ENCODE measurements at regions not wholly inside any gene's neighbourhood (a gene's known extent, or its start where the extent isn't known, plus 50 kb on each side); places are given as distances from the start of the nearest gene placed in this dataset.

GRCh38 chr2:160974803-160975202 lies 185.4 kb upstream of the TANK start:
- 29 to 100% (median 70%) methylated on average over 1 to 4 of the region's 4 CpGs for WGBS, 10 experiments
- in situ Hi-C loops (cut with MboI; ENCODE audit: low pct_unique_long_range_greater_than_20kb in 2 of 9, low sequenced_read_pairs in 9 of 9, unreplicated experiment in 9 of 9): loop anchor here in 2 of 9 experiments (25.0 kb wide), 3 partner anchors 488 to 888 kb away; partner anchors contain the start of gene RBMS1 (in 1 of the 2)
- ATAC-seq (replicated peaks in 6 of 8): no peak

GRCh38 chr2:160976797-160977196 lies 183.4 kb upstream of the TANK start:
- no peaks in the 10 kb centered on the region for H3K4me1 ChIP-seq (replicated peaks in 1 of 2)
- in situ Hi-C loops (cut with MboI; ENCODE audit: low pct_unique_long_range_greater_than_20kb in 2 of 9, low sequenced_read_pairs in 9 of 9, unreplicated experiment in 9 of 9): loop anchor here in 2 of 9 experiments (25.0 kb wide), 2 partner anchors 664 to 889 kb away; no protein-coding TSS in a partner anchor
- H3K4me3 ChIP-seq: no peak overlapping the region
- no peak for ATAC-seq (replicated peaks in 6 of 8)
- no peak overlapping the region for H3K27ac ChIP-seq
- 80 to 100% (median 96%) methylated on average over 1 to 2 of the region's 2 CpGs; no CpG with 5 or more reads in 2 of the 10 experiments for WGBS, 10 experiments

More at GRCh38 chr2:160974803-160975202, 185.4 kb upstream of the TANK start:
- H3K4me3 ChIP-seq: no peak overlapping the region
- H3K4me1 ChIP-seq (replicated peaks in 1 of 2): no peaks in the 10 kb centered on the region
- no peak overlapping the region for H3K27ac ChIP-seq

GRCh38 chr2:160977376-160977775 lies 182.9 kb upstream of the TANK start:
- H3K4me3 ChIP-seq: no peak overlapping the region
- in situ Hi-C loops (cut with MboI; ENCODE audit: low pct_unique_long_range_greater_than_20kb in 2 of 9, low sequenced_read_pairs in 9 of 9, unreplicated experiment in 9 of 9): loop anchor here in 2 of 9 experiments (25.0 kb wide), 2 partner anchors 665 to 890 kb away; no protein-coding TSS in a partner anchor

GRCh38 chr2:160977854-160978253 lies 182.4 kb upstream of the TANK start:
- Histone ChIP-seq H3K4me3 (no peak overlapping the region), H3K27ac (no peak overlapping the region), H3K4me1 (replicated peaks in 1 of 2) (no peaks in the 10 kb centered on the region)
- WGBS, 10 experiments: 84 to 100% (median 95%) methylated on average over 1 to 2 of the region's 2 CpGs
- in situ Hi-C loops (cut with MboI; ENCODE audit: low pct_unique_long_range_greater_than_20kb in 2 of 9, low sequenced_read_pairs in 9 of 9, unreplicated experiment in 9 of 9): loop anchor here in 2 of 9 experiments (25.0 kb wide), 2 partner anchors 666 to 891 kb away; no protein-coding TSS in a partner anchor
- no peak for ATAC-seq (replicated peaks in 6 of 8)

More at GRCh38 chr2:160977376-160977775, 182.9 kb upstream of the TANK start:
- ATAC-seq (replicated peaks in 6 of 8): no peak
- Histone ChIP-seq H3K27ac (no peak overlapping the region), H3K4me1 (replicated peaks in 1 of 2) (no peaks in the 10 kb centered on the region)
- 0 to 100% (median 50%) methylated on average over 1 to 2 of the region's 2 CpGs for WGBS, 10 experiments

- in situ Hi-C loops (cut with MboI; ENCODE audit: low pct_unique_long_range_greater_than_20kb in 2 of 9, low sequenced_read_pairs in 9 of 9, unreplicated experiment in 9 of 9): loop anchor here in 2 of 9 experiments (25.0 kb wide), 2 partner anchors 672 to 897 kb away; no protein-coding TSS in a partner anchor
- ATAC-seq (replicated peaks in 6 of 8): peak in 2 of 8 experiments; percentile 16 to 67
- Histone ChIP-seq H3K4me1 (replicated peaks in 1 of 2) (peaks cover 0 to 3% of the 10 kb centered on the region in 2 donors), H3K27ac (no peak overlapping the region), H3K4me3 (no peak overlapping the region)
- WGBS, 10 experiments: 50 to 100% (median 92%) methylated on average over 2 to 3 of the region's 3 CpGs; no CpG with 5 or more reads in 3 of the 10 experiments
Observed at GRCh38 chr2:160984426-160985077, 175.7 kb upstream of the TANK start.

GRCh38 chr2:160989778-160990177 lies 170.4 kb upstream of the TANK start:
- H3K27ac ChIP-seq: no peak overlapping the region
- no peak for ATAC-seq (replicated peaks in 6 of 8)
- in situ Hi-C loops (cut with MboI; ENCODE audit: low pct_unique_long_range_greater_than_20kb in 2 of 9, low sequenced_read_pairs in 9 of 9, unreplicated experiment in 9 of 9): loop anchor here in 2 of 9 experiments (25.0 kb wide), 2 partner anchors 677 to 902 kb away; no protein-coding TSS in a partner anchor
- H3K4me1 ChIP-seq (replicated peaks in 1 of 2): peaks cover 7 to 11% of the 10 kb centered on the region in 2 donors
- no peak overlapping the region for H3K4me3 ChIP-seq
- 29 to 100% (median 87%) methylated on average over 1 of the region's 1 CpG; no CpG with 5 or more reads in 2 of the 10 experiments for WGBS, 10 experiments

- 50 to 100% (median 79%) methylated on average over 2 to 7 of the region's 7 CpGs; no CpG with 5 or more reads in 1 of the 10 experiments for WGBS, 10 experiments
- Histone ChIP-seq H3K27ac (no peak overlapping the region), H3K4me3 (no peak overlapping the region), H3K4me1 (replicated peaks in 1 of 2) (peaks cover 7 to 11% of the 10 kb centered on the region in 2 donors)
- ATAC-seq (replicated peaks in 6 of 8): peak in 5 of 8 experiments; percentile 7 to 52 (median 10)
- in situ Hi-C loops (cut with MboI; ENCODE audit: low pct_unique_long_range_greater_than_20kb in 2 of 9, low sequenced_read_pairs in 9 of 9, unreplicated experiment in 9 of 9): loop anchor here in 2 of 9 experiments (25.0 kb wide), 2 partner anchors 681 to 906 kb away; no protein-coding TSS in a partner anchor
Observed at GRCh38 chr2:160993654-160994061, 166.6 kb upstream of the TANK start.

- 35 to 68% (median 50%) methylated on average over 5 to 16 of the region's 16 CpGs for WGBS, 10 experiments
- in situ Hi-C loops (cut with MboI; ENCODE audit: low pct_unique_long_range_greater_than_20kb in 2 of 9, low sequenced_read_pairs in 9 of 9, unreplicated experiment in 9 of 9): loop anchor here in 2 of 9 experiments (25.0 kb wide), 2 partner anchors 682 to 907 kb away; no protein-coding TSS in a partner anchor
- ATAC-seq (replicated peaks in 6 of 8): peak; percentile 91 to 100 (median 99)
- Histone ChIP-seq H3K4me1 (replicated peaks in 1 of 2) (peaks cover 7 to 11% of the 10 kb centered on the region in 2 donors), H3K27ac (no peak overlapping the region), H3K4me3 (no peak overlapping the region)
Observed at GRCh38 chr2:160994141-160995002, 165.9 kb upstream of the TANK start.

- in situ Hi-C loops (cut with MboI; ENCODE audit: low pct_unique_long_range_greater_than_20kb in 2 of 9, low sequenced_read_pairs in 9 of 9, unreplicated experiment in 9 of 9): loop anchor here in 2 of 9 experiments (25.0 kb wide), 2 partner anchors 684 to 909 kb away; no protein-coding TSS in a partner anchor
- 91 to 100% (median 100%) methylated on average over 1 of the region's 1 CpG; no CpG with 5 or more reads in 3 of the 10 experiments for WGBS, 10 experiments
- no peak overlapping the region for H3K4me3 ChIP-seq
Observed at GRCh38 chr2:160996584-160996983, 163.6 kb upstream of the TANK start.

GRCh38 chr2:161004379-161004778 lies 155.8 kb upstream of the TANK start:
- Histone ChIP-seq H3K4me3 (no peak overlapping the region), H3K27ac (no peak overlapping the region), H3K4me1 (replicated peaks in 1 of 2) (no peaks in the 10 kb centered on the region)
- peak in 1 of 8 experiments; percentile 36 for ATAC-seq (replicated peaks in 6 of 8)
- in situ Hi-C loops (cut with MboI; ENCODE audit: low pct_unique_long_range_greater_than_20kb in 2 of 9, low sequenced_read_pairs in 9 of 9, unreplicated experiment in 9 of 9): no loop called here
- WGBS, 10 experiments: 6 to 95% (median 71%) methylated on average over 1 to 2 of the region's 2 CpGs

More at GRCh38 chr2:160996584-160996983, 163.6 kb upstream of the TANK start:
- peaks cover 7 to 11% of the 10 kb centered on the region in 2 donors for H3K4me1 ChIP-seq (replicated peaks in 1 of 2)
- no peak overlapping the region for H3K27ac ChIP-seq
- no peak for ATAC-seq (replicated peaks in 6 of 8)

GRCh38 chr2:161005170-161005569 lies 155.1 kb upstream of the TANK start:
- WGBS, 10 experiments: 0 to 20% (median 0%) methylated on average over 1 of the region's 1 CpG; no CpG with 5 or more reads in 7 of the 10 experiments
- in situ Hi-C loops (cut with MboI; ENCODE audit: low pct_unique_long_range_greater_than_20kb in 2 of 9, low sequenced_read_pairs in 9 of 9, unreplicated experiment in 9 of 9): no loop called here
- no peak overlapping the region for H3K27ac ChIP-seq
- ATAC-seq (replicated peaks in 6 of 8): no peak
- no peaks in the 10 kb centered on the region for H3K4me1 ChIP-seq (replicated peaks in 1 of 2)
- no peak overlapping the region for H3K4me3 ChIP-seq

GRCh38 chr2:161008311-161008710 lies 151.9 kb upstream of the TANK start:
- ATAC-seq (replicated peaks in 6 of 8): no peak
- in situ Hi-C loops (cut with MboI; ENCODE audit: low pct_unique_long_range_greater_than_20kb in 2 of 9, low sequenced_read_pairs in 9 of 9, unreplicated experiment in 9 of 9): no loop called here
- WGBS, 10 experiments: 72 to 100% (median 83%) methylated on average over 1 to 3 of the region's 3 CpGs; no CpG with 5 or more reads in 3 of the 10 experiments
- H3K27ac ChIP-seq: no peak overlapping the region
- H3K4me1 ChIP-seq (replicated peaks in 1 of 2): no peaks in the 10 kb centered on the region
- no peak overlapping the region for H3K4me3 ChIP-seq
